Fibroblast of lung (primary cell): ENCODE measurements at regions not wholly inside any gene's neighbourhood (a gene's known extent, or its start where the extent isn't known, plus 50 kb on each side); places are given as distances from the start of the nearest gene placed in this dataset.
A peak's percentile ranks its signal among the peaks of the same experiment; 100 is the strongest.

Experiments used
- DNase-seq, 2 donors: peaks; one replicate each; pipeline versions ENCODE4 v3.0.0 to v3.0.0-alpha.2; 2010; ENCODE audit warnings: low read depth in 2 of 2
- H2AFZ ChIP-seq: 2 replicates; pipeline ENCODE4 v1.5.1; 2012; ENCODE audit warnings: low read length, control low read depth, inconsistent platforms
- H3K27ac ChIP-seq: 2 replicates; pipeline ENCODE4 v1.5.1; 2011; ENCODE audit warnings: low read length, control low read depth; ENCODE audit not compliant: insufficient read depth
- H3K27me3 ChIP-seq: 2 replicates; pipeline ENCODE4 v1.5.1; 2011; ENCODE audit warnings: mild to moderate bottlenecking, low read length; ENCODE audit not compliant: control insufficient read depth, insufficient read depth
- H3K36me3 ChIP-seq: 2 replicates; pipeline ENCODE4 v1.5.1; 2011; ENCODE audit warnings: low read length; ENCODE audit not compliant: control insufficient read depth, insufficient read depth
- H3K4me1 ChIP-seq: 2 replicates; pipeline ENCODE4 v1.5.1; 2011; ENCODE audit warnings: low read length; ENCODE audit not compliant: control insufficient read depth, insufficient read depth; ENCODE audit errors: extremely low read depth
- H3K4me2 ChIP-seq: 2 replicates; pipeline ENCODE4 v1.5.1; 2011; ENCODE audit warnings: low read length, control low read depth; ENCODE audit not compliant: insufficient read depth; ENCODE audit errors: extremely low read depth
- H3K4me3 ChIP-seq, 4 experiments: fragments of 200-600 bp in 1 of 4; sonication (generic) in 1 of 4; replicated peaks in 1 of 4; 2 replicates each; pipeline ENCODE4 v1.5.1; 2011 to 2016; ENCODE audit warnings: low read length in 4 of 4, low read depth in 3 of 4, mild to moderate bottlenecking in 3 of 4, control low read depth in 2 of 4, inconsistent platforms in 1 of 4, mixed read lengths in 1 of 4; ENCODE audit not compliant: insufficient read depth in 1 of 4; ENCODE audit errors: control extremely low read depth in 1 of 4
- H3K79me2 ChIP-seq: 2 replicates; pipeline ENCODE4 v1.5.1; 2012; ENCODE audit warnings: mild to moderate bottlenecking, low read length, inconsistent platforms; ENCODE audit not compliant: control insufficient read depth, insufficient read depth
- H3K9ac ChIP-seq: 2 replicates; pipeline ENCODE4 v1.5.1; 2011; ENCODE audit warnings: mild to moderate bottlenecking, low read length, control low read depth; ENCODE audit not compliant: insufficient read depth
- H3K9me3 ChIP-seq: 2 replicates; pipeline ENCODE4 v1.5.1; 2012; ENCODE audit warnings: low read depth, low read length; ENCODE audit not compliant: control insufficient read depth, insufficient read depth
- H4K20me1 ChIP-seq: 2 replicates; pipeline ENCODE4 v1.5.1; 2011; ENCODE audit warnings: low read length; ENCODE audit not compliant: control insufficient read depth, insufficient read depth; ENCODE audit errors: extremely low read depth
- EZH2 ChIP-seq: IDR thresholded peaks from 2 replicates; pipeline ENCODE4 v1.5.1; 2012; ENCODE audit warnings: low read length, control low read depth, mild to moderate bottlenecking; ENCODE audit errors: missing control alignments
- TF ChIP-seq, protein P1 (sequence below), 2 donors: IDR thresholded peaks in 1 of 2; conservative IDR thresholded peaks in 1 of 2; 1 replicate in 1 of 2; 2 replicates in 1 of 2; pipeline ENCODE4 v1.5.1; 2011 to 2012; ENCODE audit warnings: low read length in 2 of 2, control low read depth in 1 of 2, inconsistent platforms in 1 of 2, low read depth in 1 of 2, mild to moderate bottlenecking in 1 of 2

DNA sequence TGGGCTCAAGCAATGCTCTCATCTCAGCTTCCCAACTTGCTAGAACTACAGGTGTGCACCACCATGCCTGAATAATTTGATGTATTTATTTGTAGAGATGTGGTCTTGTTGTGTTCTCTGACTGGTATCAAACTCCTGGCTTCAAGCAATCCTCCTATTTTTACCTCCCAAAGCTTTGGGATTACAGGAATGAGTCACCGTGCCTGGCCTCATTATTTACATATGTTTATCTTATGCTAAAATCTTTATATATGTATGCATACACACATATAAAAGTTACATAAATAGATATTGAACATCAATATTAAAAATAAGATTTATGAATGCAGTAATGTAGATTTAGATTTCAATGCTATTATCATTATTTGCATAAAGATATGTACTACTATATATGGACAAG, 1634.5 kb upstream of the LRRTM3 start:
- Histone ChIP-seq H3K36me3 (no peaks in the 10 kb centered on the region), H4K20me1 (no peaks in the 10 kb centered on the region), H3K79me2 (no peaks in the 10 kb centered on the region), H3K27me3 (no peaks in the 10 kb centered on the region), H3K4me1 (no peaks in the 10 kb centered on the region), H3K9me3 (no peaks in the 10 kb centered on the region), H3K27ac (no peak overlapping the region), H3K4me2 (no peak overlapping the region), H2AFZ (no peak overlapping the region), H3K4me3 (no peak overlapping the region), H3K9ac (no peak overlapping the region)
- peak in 1 of 2 donors; percentile 1 for DNase-seq
- no peak for TF ChIP-seq EZH2
- TF ChIP-seq, protein P1, sequence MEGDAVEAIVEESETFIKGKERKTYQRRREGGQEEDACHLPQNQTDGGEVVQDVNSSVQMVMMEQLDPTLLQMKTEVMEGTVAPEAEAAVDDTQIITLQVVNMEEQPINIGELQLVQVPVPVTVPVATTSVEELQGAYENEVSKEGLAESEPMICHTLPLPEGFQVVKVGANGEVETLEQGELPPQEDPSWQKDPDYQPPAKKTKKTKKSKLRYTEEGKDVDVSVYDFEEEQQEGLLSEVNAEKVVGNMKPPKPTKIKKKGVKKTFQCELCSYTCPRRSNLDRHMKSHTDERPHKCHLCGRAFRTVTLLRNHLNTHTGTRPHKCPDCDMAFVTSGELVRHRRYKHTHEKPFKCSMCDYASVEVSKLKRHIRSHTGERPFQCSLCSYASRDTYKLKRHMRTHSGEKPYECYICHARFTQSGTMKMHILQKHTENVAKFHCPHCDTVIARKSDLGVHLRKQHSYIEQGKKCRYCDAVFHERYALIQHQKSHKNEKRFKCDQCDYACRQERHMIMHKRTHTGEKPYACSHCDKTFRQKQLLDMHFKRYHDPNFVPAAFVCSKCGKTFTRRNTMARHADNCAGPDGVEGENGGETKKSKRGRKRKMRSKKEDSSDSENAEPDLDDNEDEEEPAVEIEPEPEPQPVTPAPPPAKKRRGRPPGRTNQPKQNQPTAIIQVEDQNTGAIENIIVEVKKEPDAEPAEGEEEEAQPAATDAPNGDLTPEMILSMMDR (conservative IDR thresholded peaks at IDR 0.05 in 1 of 2, IDR thresholded peaks at IDR 0.05 in 1 of 2; ENCODE audit: low read depth in 1 of 2, low read length in 2 of 2): no peak

DNA sequence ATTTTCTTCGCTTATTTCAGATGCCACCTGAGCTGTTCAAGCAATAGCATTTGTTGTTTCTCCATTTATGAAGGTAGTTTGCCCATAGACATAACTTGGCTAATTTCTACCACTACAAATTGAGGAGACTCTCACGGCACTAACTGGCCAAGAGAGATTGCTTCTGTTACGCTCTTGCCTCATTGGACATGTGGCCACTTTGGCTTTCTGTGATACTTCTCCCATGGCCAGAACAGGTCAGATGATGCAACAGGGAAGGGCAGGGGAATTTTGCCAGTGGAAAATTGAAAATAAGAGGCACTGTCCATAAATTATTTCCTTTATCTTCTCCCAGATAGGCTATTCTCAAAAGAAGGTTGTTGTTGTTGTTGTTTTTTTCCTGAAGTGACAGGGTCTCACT, 1633.3 kb upstream of the LRRTM3 start:
- H3K9ac ChIP-seq: no peak overlapping the region
- no peak for TF ChIP-seq EZH2
- TF ChIP-seq, protein P1 (conservative IDR thresholded peaks at IDR 0.05 in 1 of 2, IDR thresholded peaks at IDR 0.05 in 1 of 2; ENCODE audit: low read depth in 1 of 2, low read length in 2 of 2): no peak
- H3K79me2 ChIP-seq: no peaks in the 10 kb centered on the region
- H3K36me3 ChIP-seq: no peaks in the 10 kb centered on the region
- no peak for DNase-seq
- no peak overlapping the region for H2AFZ ChIP-seq
- no peaks in the 10 kb centered on the region for H3K9me3 ChIP-seq
- H3K4me1 ChIP-seq: no peaks in the 10 kb centered on the region
- no peak overlapping the region for H3K27ac ChIP-seq
- no peaks in the 10 kb centered on the region for H4K20me1 ChIP-seq
- H3K27me3 ChIP-seq: no peaks in the 10 kb centered on the region
- H3K4me2 ChIP-seq: no peak overlapping the region
- no peak overlapping the region for H3K4me3 ChIP-seq

DNA sequence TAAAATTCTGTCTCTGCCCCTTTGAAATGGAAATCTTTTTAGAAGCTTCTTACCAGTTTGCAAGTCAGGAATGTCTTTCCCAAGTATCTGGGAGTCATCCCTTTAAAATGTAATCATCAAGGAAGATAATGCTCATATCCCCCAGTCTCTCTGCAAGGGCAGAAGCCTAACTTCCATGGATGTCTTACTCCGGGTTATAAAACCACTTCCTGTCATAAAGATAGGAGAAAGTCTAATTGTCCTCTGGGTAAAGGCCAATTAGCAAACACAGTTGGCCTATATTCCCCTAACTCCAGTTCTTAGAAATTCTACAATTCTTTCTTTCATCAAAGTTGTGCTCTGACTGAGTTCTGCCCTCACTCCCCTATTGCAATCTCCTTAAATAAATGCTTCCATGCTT, 1631.5 kb upstream of the LRRTM3 start:
- H3K4me1 ChIP-seq: no peaks in the 10 kb centered on the region
- no peaks in the 10 kb centered on the region for H4K20me1 ChIP-seq
- no peak overlapping the region for H3K9ac ChIP-seq
- no peak overlapping the region for H3K27ac ChIP-seq
- H3K4me3 ChIP-seq: no peak overlapping the region
- H2AFZ ChIP-seq: no peak overlapping the region
- H3K79me2 ChIP-seq: no peaks in the 10 kb centered on the region
- H3K4me2 ChIP-seq: no peak overlapping the region
- H3K9me3 ChIP-seq: no peaks in the 10 kb centered on the region
- peak; percentile 23 to 37 for DNase-seq
- TF ChIP-seq, protein P1 (conservative IDR thresholded peaks at IDR 0.05 in 1 of 2, IDR thresholded peaks at IDR 0.05 in 1 of 2; ENCODE audit: low read depth in 1 of 2, low read length in 2 of 2): no peak
- no peak for TF ChIP-seq EZH2
- no peaks in the 10 kb centered on the region for H3K27me3 ChIP-seq
- H3K36me3 ChIP-seq: no peaks in the 10 kb centered on the region
